ENCODE measurements at regions not wholly inside any gene's neighbourhood (a gene's known extent, or its start where the extent isn't known, plus 50 kb on each side); places are given as distances from the start of the nearest gene placed in this dataset.

DNA sequence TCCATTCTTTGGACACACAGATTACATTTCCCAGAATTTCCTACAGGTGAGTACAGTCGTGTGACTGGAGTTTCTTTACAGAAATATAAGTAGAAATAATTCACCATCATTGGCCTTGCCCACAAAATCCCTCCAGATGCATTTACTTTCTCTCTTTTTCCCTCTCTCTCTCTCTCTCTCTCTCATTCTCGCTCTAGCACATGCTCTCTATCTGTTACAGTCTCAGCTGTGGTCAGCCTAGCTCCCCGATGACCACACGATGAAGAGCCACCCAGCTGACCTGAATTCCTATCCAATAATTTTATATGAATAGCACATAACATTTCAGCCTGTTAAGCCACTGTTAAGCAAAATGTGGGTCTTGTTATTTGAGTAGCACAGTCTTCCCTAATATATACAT is 507.9 kb downstream of the PCDH7 start:
- ATAC-seq (ENCODE audit: low FRiP score in 2 of 2) (no peak), DNase-seq (no peak)
- TF ChIP-seq, protein P1, sequence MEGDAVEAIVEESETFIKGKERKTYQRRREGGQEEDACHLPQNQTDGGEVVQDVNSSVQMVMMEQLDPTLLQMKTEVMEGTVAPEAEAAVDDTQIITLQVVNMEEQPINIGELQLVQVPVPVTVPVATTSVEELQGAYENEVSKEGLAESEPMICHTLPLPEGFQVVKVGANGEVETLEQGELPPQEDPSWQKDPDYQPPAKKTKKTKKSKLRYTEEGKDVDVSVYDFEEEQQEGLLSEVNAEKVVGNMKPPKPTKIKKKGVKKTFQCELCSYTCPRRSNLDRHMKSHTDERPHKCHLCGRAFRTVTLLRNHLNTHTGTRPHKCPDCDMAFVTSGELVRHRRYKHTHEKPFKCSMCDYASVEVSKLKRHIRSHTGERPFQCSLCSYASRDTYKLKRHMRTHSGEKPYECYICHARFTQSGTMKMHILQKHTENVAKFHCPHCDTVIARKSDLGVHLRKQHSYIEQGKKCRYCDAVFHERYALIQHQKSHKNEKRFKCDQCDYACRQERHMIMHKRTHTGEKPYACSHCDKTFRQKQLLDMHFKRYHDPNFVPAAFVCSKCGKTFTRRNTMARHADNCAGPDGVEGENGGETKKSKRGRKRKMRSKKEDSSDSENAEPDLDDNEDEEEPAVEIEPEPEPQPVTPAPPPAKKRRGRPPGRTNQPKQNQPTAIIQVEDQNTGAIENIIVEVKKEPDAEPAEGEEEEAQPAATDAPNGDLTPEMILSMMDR (IDR thresholded peaks at IDR 0.05): no peak
- TF ChIP-seq POLR2A (IDR thresholded peaks at IDR 0.05) (no peak), EP300 (IDR thresholded peaks at IDR 0.05) (no peak), POLR2AphosphoS5 (IDR thresholded peaks at IDR 0.05) (no peak)
- 80 to 85% methylated on average over 4 of the region's 4 CpGs for WGBS, 2 donors
- H3K27ac ChIP-seq: no peak overlapping the region
- no peaks in the 10 kb centered on the region for H3K36me3 ChIP-seq
- H3K4me1 ChIP-seq: no peaks in the 10 kb centered on the region
- no peaks in the 10 kb centered on the region for H3K9me3 ChIP-seq
- no peaks in the 10 kb centered on the region for H3K27me3 ChIP-seq
- H3K4me3 ChIP-seq: no peak overlapping the region

DNA sequence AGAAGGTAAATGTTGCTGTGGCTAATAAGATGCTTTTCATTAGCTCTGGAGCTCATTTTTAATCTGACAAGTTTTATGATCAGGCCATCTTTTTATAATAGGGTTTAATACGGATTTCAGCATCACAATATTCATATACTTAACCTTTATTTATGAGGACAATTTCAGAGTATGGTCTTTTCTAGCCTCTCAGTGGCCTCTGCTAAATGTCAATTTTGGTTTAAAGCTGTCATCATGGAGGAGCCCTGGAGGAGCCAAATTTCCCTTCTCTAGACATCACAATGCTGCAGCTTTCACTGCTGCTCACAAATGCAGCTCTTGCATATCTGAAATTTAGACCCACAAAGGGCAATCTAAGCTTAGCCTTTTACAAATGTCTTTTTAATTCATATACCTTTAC is 510.4 kb downstream of the PCDH7 start:
- H3K4me1 ChIP-seq: no peaks in the 10 kb centered on the region
- DNase-seq (no peak), ATAC-seq (ENCODE audit: low FRiP score in 2 of 2) (no peak)
- TF ChIP-seq, protein P1 (IDR thresholded peaks at IDR 0.05): no peak
- no peak for TF ChIP-seq EP300 (IDR thresholded peaks at IDR 0.05)
- no peaks in the 10 kb centered on the region for H3K36me3 ChIP-seq
- H3K27ac ChIP-seq: no peak overlapping the region
- H3K9me3 ChIP-seq: no peaks in the 10 kb centered on the region
- no peak overlapping the region for H3K4me3 ChIP-seq
- no peaks in the 10 kb centered on the region for H3K27me3 ChIP-seq
- 58 to 63% methylated on average over 1 of the region's 1 CpG for WGBS, 2 donors

DNA sequence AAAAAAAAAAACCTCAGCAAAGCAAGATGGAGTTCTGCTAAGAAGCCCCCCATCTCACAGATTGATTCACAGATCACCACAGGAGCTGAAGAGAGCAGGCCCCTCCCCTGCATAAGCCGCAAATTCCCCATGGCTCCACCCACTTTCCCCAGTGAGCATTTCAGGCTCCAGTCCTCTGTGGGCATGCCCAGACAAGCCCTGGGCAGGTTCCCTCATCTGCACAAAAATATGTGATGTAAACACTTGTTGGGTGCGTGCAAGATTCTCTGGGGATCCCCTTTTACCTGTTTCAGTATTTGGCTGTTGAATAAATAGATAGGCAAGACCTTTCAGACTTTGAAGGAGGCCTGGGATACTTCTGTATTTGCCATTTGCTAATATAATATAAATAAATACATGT is 514.3 kb downstream of the PCDH7 start:
- Histone ChIP-seq H3K4me3 (no peak overlapping the region), H3K27me3 (no peaks in the 10 kb centered on the region), H3K9me3 (peaks cover 0 to 8% (median 0%) of the 10 kb centered on the region in 4 donors), H3K36me3 (no peaks in the 10 kb centered on the region), H3K4me1 (no peaks in the 10 kb centered on the region), H3K27ac (no peak overlapping the region)
- TF ChIP-seq POLR2A (IDR thresholded peaks at IDR 0.05) (no peak), POLR2AphosphoS5 (IDR thresholded peaks at IDR 0.05) (no peak), EP300 (IDR thresholded peaks at IDR 0.05) (no peak)
- TF ChIP-seq, protein P1 (IDR thresholded peaks at IDR 0.05): no peak
- 80 to 93% methylated on average over 2 of the region's 2 CpGs for WGBS, 2 donors
- no peak for ATAC-seq (ENCODE audit: low FRiP score in 2 of 2)
- no peak for DNase-seq

DNA sequence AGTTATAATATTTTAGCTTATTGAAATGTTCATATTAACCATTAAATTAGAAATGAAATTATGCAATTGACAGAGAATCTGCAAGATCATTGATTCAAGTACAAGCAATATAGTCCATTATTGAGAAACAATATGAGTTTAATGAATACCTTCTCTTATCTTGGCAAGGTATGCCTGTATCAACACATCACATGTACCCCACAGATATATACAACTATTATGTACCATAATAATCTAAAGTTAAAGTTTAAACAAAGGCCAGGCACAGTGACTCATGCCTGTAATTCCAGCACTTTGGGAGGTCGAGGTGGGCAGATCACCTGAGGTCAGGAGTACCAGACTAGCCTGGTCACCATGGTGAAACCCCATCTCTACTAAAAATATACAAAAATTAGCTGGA is 514.7 kb downstream of the PCDH7 start:
- H3K4me3 ChIP-seq: no peak overlapping the region
- DNase-seq (no peak), ATAC-seq (ENCODE audit: low FRiP score in 2 of 2) (no peak)
- no peaks in the 10 kb centered on the region for H3K4me1 ChIP-seq
- H3K27ac ChIP-seq: no peak overlapping the region
- 46 to 57% methylated on average over 1 of the region's 1 CpG for WGBS, 2 donors
- no peaks in the 10 kb centered on the region for H3K36me3 ChIP-seq
- peaks cover 0 to 8% (median 0%) of the 10 kb centered on the region in 4 donors for H3K9me3 ChIP-seq
- no peaks in the 10 kb centered on the region for H3K27me3 ChIP-seq
- TF ChIP-seq EP300 (IDR thresholded peaks at IDR 0.05): no peak
- no peak for TF ChIP-seq POLR2AphosphoS5 (IDR thresholded peaks at IDR 0.05)
- no peak for TF ChIP-seq POLR2A (IDR thresholded peaks at IDR 0.05)
- TF ChIP-seq, protein P1 (IDR thresholded peaks at IDR 0.05): no peak

DNA sequence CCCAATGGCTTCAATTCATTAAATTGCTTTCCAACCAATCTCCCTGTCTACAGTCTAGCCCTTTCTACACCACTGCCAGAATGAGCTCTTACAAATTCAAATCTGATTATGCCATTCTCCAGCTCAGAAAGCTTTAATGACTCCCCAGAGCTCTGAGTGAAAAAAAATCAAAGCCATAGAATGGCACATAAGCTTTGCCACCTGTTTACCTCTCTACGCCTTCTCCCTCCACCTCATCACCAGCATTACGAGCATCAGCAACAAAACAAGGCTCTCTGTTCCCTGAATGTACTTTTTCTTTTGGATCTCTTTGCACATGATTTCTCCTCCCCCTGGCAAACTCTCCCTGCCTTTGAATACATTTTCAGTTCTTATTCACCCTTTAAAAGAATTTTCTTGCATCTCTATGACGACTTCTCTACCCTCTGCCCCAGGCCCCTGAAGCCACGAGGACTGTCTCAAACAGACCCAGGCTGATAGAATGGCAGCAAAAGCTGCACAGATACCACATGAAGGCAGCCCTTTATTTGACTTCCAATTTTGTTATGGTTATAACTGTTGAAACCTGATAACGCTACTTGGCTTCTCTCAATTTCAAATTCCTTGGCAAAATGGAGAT is 516.0 kb downstream of the PCDH7 start:
- DNase-seq (no peak), ATAC-seq (ENCODE audit: low FRiP score in 2 of 2) (no peak)
- peaks cover 0 to 8% (median 0%) of the 10 kb centered on the region in 4 donors for H3K9me3 ChIP-seq
- H3K4me1 ChIP-seq: no peaks in the 10 kb centered on the region
- no peaks in the 10 kb centered on the region for H3K36me3 ChIP-seq
- TF ChIP-seq, protein P1 (IDR thresholded peaks at IDR 0.05): no peak
- TF ChIP-seq POLR2AphosphoS5 (IDR thresholded peaks at IDR 0.05) (no peak), POLR2A (IDR thresholded peaks at IDR 0.05) (no peak), EP300 (IDR thresholded peaks at IDR 0.05) (no peak)
- 75 to 78% methylated on average over 5 of the region's 5 CpGs for WGBS, 2 donors
- no peak overlapping the region for H3K4me3 ChIP-seq
- no peaks in the 10 kb centered on the region for H3K27me3 ChIP-seq
- H3K27ac ChIP-seq: no peak overlapping the region
